Peyer's patch (tissue), 4 donors: ENCODE measurements at regions not wholly inside any gene's neighbourhood (a gene's known extent, or its start where the extent isn't known, plus 50 kb on each side); places are given as distances from the start of the nearest gene placed in this dataset.

Experiments
- CTCF ChIP-seq, 6 experiments: fragments of 450-650 bp in 4 of 6; fragments of 200-600 bp in 2 of 6; sonication (generic) in 1 of 6; IDR thresholded peaks; one replicate each; pipeline ENCODE4 v1.5.1; 2017 to 2019; ENCODE audit warnings: antibody characterized with exemption in 6 of 6, mild to moderate bottlenecking in 3 of 6, moderate library complexity in 1 of 6
- POLR2A ChIP-seq, 2 donors: fragments of 450-650 bp; IDR thresholded peaks; one replicate each; pipeline ENCODE4 v1.5.1; 2017; ENCODE audit warnings: antibody characterized with exemption in 2 of 2, mild to moderate bottlenecking in 2 of 2, moderate library complexity in 2 of 2

GRCh38 chr9:82805027-82805426 is 257.9 kb downstream of the RASEF start:
- TF ChIP-seq CTCF (IDR thresholded peaks at IDR 0.05) (no peak), POLR2A (IDR thresholded peaks at IDR 0.05) (no peak)
